NCI-H1105 (cell line): ENCODE measurements at regions not wholly inside any gene's neighbourhood (a gene's known extent, or its start where the extent isn't known, plus 50 kb on each side); places are given as distances from the start of the nearest gene placed in this dataset.

ENCODE experiments used
- DNase-seq: peaks from one replicate; lab custom pipeline; 2025; lab: John Stamatoyannopoulos, UW

- no peak for DNase-seq
Measured at GRCh38 chr1:36576551-36577110, 93.9 kb upstream of the CSF3R start.

GRCh38 chr1:36576118-36576517 lies 93.4 kb upstream of the CSF3R start:
- DNase-seq, result peak; percentile 4

GRCh38 chr1:36573445-36573844 lies 90.7 kb upstream of the CSF3R start:
- no peak for DNase-seq

- no peak for DNase-seq
Measured at GRCh38 chr1:36572906-36573305, 90.2 kb upstream of the CSF3R start.

- DNase-seq, result no peak
Measured at GRCh38 chr1:36572142-36572715, 89.5 kb upstream of the CSF3R start.

- no peak for DNase-seq
Measured at GRCh38 chr1:36571106-36571505, 88.4 kb upstream of the CSF3R start.

- no peak for DNase-seq
Measured at GRCh38 chr1:36570478-36571060, 87.9 kb upstream of the CSF3R start.

GRCh38 chr1:36570006-36570405 lies 87.3 kb upstream of the CSF3R start:
- no peak for DNase-seq

GRCh38 chr1:36567601-36568341 lies 85.1 kb upstream of the CSF3R start:
- no peak for DNase-seq

- no peak for DNase-seq
Measured at GRCh38 chr1:36565576-36566501, 83.1 kb upstream of the CSF3R start.

- DNase-seq, result no peak
Measured at GRCh38 chr1:36562181-36562685, 79.5 kb upstream of the CSF3R start.

- no peak for DNase-seq
Measured at GRCh38 chr1:36561361-36561724, 78.6 kb upstream of the CSF3R start.

- DNase-seq, result no peak
Measured at GRCh38 chr1:36560621-36561360, 78.1 kb upstream of the CSF3R start.

GRCh38 chr1:36560177-36560576 lies 77.5 kb upstream of the CSF3R start:
- no peak for DNase-seq

GRCh38 chr1:36559061-36559460 lies 76.3 kb upstream of the CSF3R start:
- DNase-seq, result no peak

GRCh38 chr1:36557041-36558000 lies 74.6 kb upstream of the CSF3R start:
- no peak for DNase-seq

GRCh38 chr1:36555041-36555440 lies 72.3 kb upstream of the CSF3R start:
- no peak for DNase-seq

- no peak for DNase-seq
Measured at GRCh38 chr1:36554323-36554628, 71.6 kb upstream of the CSF3R start.

GRCh38 chr1:36553591-36554322 lies 71.0 kb upstream of the CSF3R start:
- DNase-seq, result peak; percentile 75
